MM.1S (cell line): ENCODE measurements at regions not wholly inside any gene's neighbourhood (a gene's known extent, or its start where the extent isn't known, plus 50 kb on each side); places are given as distances from the start of the nearest gene placed in this dataset.

ENCODE experiments used
- DNase-seq: peaks from one replicate; pipeline ENCODE4 v3.0.0-alpha.2; 2015
- H2AFZ ChIP-seq: fragments of 300-600 bp; sonication (generic); 2 replicates; pipeline ENCODE4 v1.6.0; 2016; ENCODE audit warnings: antibody characterized with exemption, low read length
- H3F3A ChIP-seq: fragments of 300-600 bp; sonication (generic); 2 replicates; pipeline ENCODE4 v1.6.1; 2016; ENCODE audit warnings: mild to moderate bottlenecking, antibody characterized with exemption, low read length, moderate library complexity, mixed read lengths; ENCODE audit not compliant: insufficient read depth
- H3K27ac ChIP-seq: fragments of 300-600 bp; sonication (generic); 2 replicates; pipeline ENCODE4 v1.5.1; 2016; ENCODE audit warnings: mild to moderate bottlenecking, low read length
- H3K27me3 ChIP-seq: fragments of 300-600 bp; sonication (generic); replicated peaks from 2 replicates; pipeline ENCODE4 v1.6.0; 2016; ENCODE audit warnings: low read length; ENCODE audit not compliant: insufficient read depth
- H3K36me3 ChIP-seq: fragments of 300-600 bp; sonication (generic); replicated peaks from 2 replicates; pipeline ENCODE4 v1.6.1; 2016; ENCODE audit warnings: mild to moderate bottlenecking, low read length, mixed read lengths; ENCODE audit not compliant: insufficient read depth
- H3K4me1 ChIP-seq: fragments of 300-600 bp; sonication (generic); 2 replicates; pipeline ENCODE4 v1.6.1; 2016; ENCODE audit warnings: low read length, mixed read lengths
- H3K4me2 ChIP-seq: fragments of 300-600 bp; sonication (generic); 2 replicates; pipeline ENCODE4 v1.6.0; 2016; ENCODE audit warnings: low read depth, low read length
- H3K4me3 ChIP-seq: fragments of 300-600 bp; sonication (generic); 2 replicates; pipeline ENCODE4 v1.5.1; 2016; ENCODE audit warnings: low read length, mixed read lengths
- H3K79me2 ChIP-seq: fragments of 300-600 bp; sonication (generic); 2 replicates; pipeline ENCODE4 v1.6.1; 2016; ENCODE audit warnings: mixed run types, low read length, mixed read lengths
- H3K9ac ChIP-seq: fragments of 300-600 bp; sonication (generic); 2 replicates; pipeline ENCODE4 v1.6.1; 2016; ENCODE audit warnings: low read length, mixed read lengths
- H3K9me2 ChIP-seq: fragments of 300-600 bp; sonication (generic); replicated peaks from 2 replicates; pipeline ENCODE4 v1.6.1; 2016; ENCODE audit warnings: mild to moderate bottlenecking, low read length, mixed read lengths; ENCODE audit not compliant: insufficient read depth
- H3K9me3 ChIP-seq: fragments of 300-600 bp; sonication (generic); replicated peaks from 2 replicates; pipeline ENCODE4 v1.6.1; 2016; ENCODE audit warnings: mild to moderate bottlenecking, low read length, mixed read lengths; ENCODE audit not compliant: insufficient read depth
- H4K20me1 ChIP-seq: fragments of 300-600 bp; sonication (generic); 2 replicates; pipeline ENCODE4 v1.6.1; 2016; ENCODE audit warnings: mild to moderate bottlenecking, low read length, moderate library complexity, mixed read lengths; ENCODE audit not compliant: insufficient read depth
- EZH2 ChIP-seq: fragments of 300-600 bp; sonication (generic); optimal IDR thresholded peaks from 2 replicates; pipeline ENCODE3; 2017; ENCODE audit warnings: low read depth, mild to moderate bottlenecking, antibody characterized with exemption, low read length, mixed read lengths
- EZH2phosphoT487 ChIP-seq: fragments of 300-600 bp; sonication (generic); IDR thresholded peaks from 2 replicates; pipeline ENCODE4 v1.6.1; 2018; ENCODE audit warnings: antibody characterized with exemption, low read length
- TF ChIP-seq, protein P1 (sequence below): fragments of 300-600 bp; sonication (generic); IDR thresholded peaks from 2 replicates; pipeline ENCODE4 v1.5.1; 2016; ENCODE audit warnings: antibody characterized with exemption, low read length, mixed read lengths

- no peak for DNase-seq
- TF ChIP-seq EZH2phosphoT487, result no peak
- Histone ChIP-seq H3K79me2 (no peaks in the 10 kb centered on the region), H3K27ac (no peak overlapping the region), H3K4me2 (no peak overlapping the region), H3K4me1 (no peaks in the 10 kb centered on the region), H3K9me2 (no peaks in the 10 kb centered on the region), H3K9ac (no peak overlapping the region), H2AFZ (no peak overlapping the region), H3K27me3 (no peaks in the 10 kb centered on the region), H3K36me3 (no peaks in the 10 kb centered on the region), H3F3A (no peaks in the 10 kb centered on the region), H4K20me1 (no peaks in the 10 kb centered on the region), H3K9me3 (no peaks in the 10 kb centered on the region), H3K4me3 (no peak overlapping the region)
Observed at GRCh38 chr13:22102271-22102670, 431.4 kb downstream of the FGF9 start.

- no peaks in the 10 kb centered on the region for H3K36me3 ChIP-seq
- H3K27me3 ChIP-seq, result no peaks in the 10 kb centered on the region
- no peak overlapping the region for H2AFZ ChIP-seq
- no peak overlapping the region for H3K4me3 ChIP-seq
- no peak overlapping the region for H3K4me2 ChIP-seq
- no peaks in the 10 kb centered on the region for H3K79me2 ChIP-seq
- no peak overlapping the region for H3K27ac ChIP-seq
- H3F3A ChIP-seq, result no peaks in the 10 kb centered on the region
- TF ChIP-seq, protein P1, sequence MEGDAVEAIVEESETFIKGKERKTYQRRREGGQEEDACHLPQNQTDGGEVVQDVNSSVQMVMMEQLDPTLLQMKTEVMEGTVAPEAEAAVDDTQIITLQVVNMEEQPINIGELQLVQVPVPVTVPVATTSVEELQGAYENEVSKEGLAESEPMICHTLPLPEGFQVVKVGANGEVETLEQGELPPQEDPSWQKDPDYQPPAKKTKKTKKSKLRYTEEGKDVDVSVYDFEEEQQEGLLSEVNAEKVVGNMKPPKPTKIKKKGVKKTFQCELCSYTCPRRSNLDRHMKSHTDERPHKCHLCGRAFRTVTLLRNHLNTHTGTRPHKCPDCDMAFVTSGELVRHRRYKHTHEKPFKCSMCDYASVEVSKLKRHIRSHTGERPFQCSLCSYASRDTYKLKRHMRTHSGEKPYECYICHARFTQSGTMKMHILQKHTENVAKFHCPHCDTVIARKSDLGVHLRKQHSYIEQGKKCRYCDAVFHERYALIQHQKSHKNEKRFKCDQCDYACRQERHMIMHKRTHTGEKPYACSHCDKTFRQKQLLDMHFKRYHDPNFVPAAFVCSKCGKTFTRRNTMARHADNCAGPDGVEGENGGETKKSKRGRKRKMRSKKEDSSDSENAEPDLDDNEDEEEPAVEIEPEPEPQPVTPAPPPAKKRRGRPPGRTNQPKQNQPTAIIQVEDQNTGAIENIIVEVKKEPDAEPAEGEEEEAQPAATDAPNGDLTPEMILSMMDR, result no peak
- TF ChIP-seq EZH2 (no peak), EZH2phosphoT487 (no peak)
- no peaks in the 10 kb centered on the region for H3K9me3 ChIP-seq
- no peaks in the 10 kb centered on the region for H3K4me1 ChIP-seq
- no peaks in the 10 kb centered on the region for H4K20me1 ChIP-seq
- H3K9me2 ChIP-seq, result no peaks in the 10 kb centered on the region
- H3K9ac ChIP-seq, result no peak overlapping the region
- DNase-seq, result no peak
Observed at GRCh38 chr13:22103046-22104027, 432.5 kb downstream of the FGF9 start.

DNA sequence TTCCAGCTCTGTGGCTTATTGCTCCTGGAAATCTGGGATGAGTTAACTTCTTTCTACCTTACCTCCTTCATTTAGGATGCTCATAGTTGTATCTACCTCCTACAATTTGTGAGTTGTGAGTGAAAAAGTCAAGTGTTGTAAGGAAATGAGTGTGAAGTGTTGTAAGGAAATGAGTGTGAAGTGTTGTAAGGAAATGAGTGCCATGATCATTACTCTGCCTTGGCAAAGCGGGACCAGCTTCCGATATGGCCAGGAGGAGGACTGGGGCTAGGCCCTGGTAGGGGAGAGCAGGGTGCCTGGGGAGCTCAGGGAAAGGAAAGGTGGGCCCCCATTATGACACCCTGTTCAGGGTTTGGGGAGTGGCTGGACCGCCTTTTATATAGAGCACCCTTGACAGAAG is 435.2 kb downstream of the FGF9 start:
- H3K4me1 ChIP-seq, result no peaks in the 10 kb centered on the region
- H3K27ac ChIP-seq, result no peak overlapping the region
- no peak overlapping the region for H3K4me2 ChIP-seq
- no peaks in the 10 kb centered on the region for H3K79me2 ChIP-seq
- H3K4me3 ChIP-seq, result no peak overlapping the region
- H3K27me3 ChIP-seq, result no peaks in the 10 kb centered on the region
- DNase-seq, result no peak
- H4K20me1 ChIP-seq, result no peaks in the 10 kb centered on the region
- H3K9me3 ChIP-seq, result no peaks in the 10 kb centered on the region
- no peak overlapping the region for H2AFZ ChIP-seq
- TF ChIP-seq EZH2phosphoT487 (no peak), EZH2 (no peak)
- TF ChIP-seq, protein P1, result no peak
- no peaks in the 10 kb centered on the region for H3K9me2 ChIP-seq
- no peak overlapping the region for H3K9ac ChIP-seq
- no peaks in the 10 kb centered on the region for H3K36me3 ChIP-seq
- H3F3A ChIP-seq, result no peaks in the 10 kb centered on the region

- H3F3A ChIP-seq, result no peaks in the 10 kb centered on the region
- H3K27me3 ChIP-seq, result no peaks in the 10 kb centered on the region
- TF ChIP-seq EZH2 (no peak), EZH2phosphoT487 (no peak)
- TF ChIP-seq, protein P1, result no peak
- no peaks in the 10 kb centered on the region for H3K4me1 ChIP-seq
- no peak overlapping the region for H3K4me2 ChIP-seq
- no peak overlapping the region for H3K9ac ChIP-seq
- H3K9me2 ChIP-seq, result no peaks in the 10 kb centered on the region
- H4K20me1 ChIP-seq, result no peaks in the 10 kb centered on the region
- no peak overlapping the region for H2AFZ ChIP-seq
- no peaks in the 10 kb centered on the region for H3K36me3 ChIP-seq
- DNase-seq, result no peak
- H3K27ac ChIP-seq, result no peak overlapping the region
- H3K9me3 ChIP-seq, result no peaks in the 10 kb centered on the region
- H3K4me3 ChIP-seq, result no peak overlapping the region
- H3K79me2 ChIP-seq, result no peaks in the 10 kb centered on the region
Observed at GRCh38 chr13:22107549-22107948, 436.7 kb downstream of the FGF9 start.
